Loucy (cell line): ENCODE measurements at regions not wholly inside any gene's neighbourhood (a gene's known extent, or its start where the extent isn't known, plus 50 kb on each side); places are given as distances from the start of the nearest gene placed in this dataset.

Experiments
- H2AFZ ChIP-seq: fragments of 200-600 bp; sonication (generic); 2 replicates; pipeline ENCODE4 v1.6.0; 2016; ENCODE audit warnings: antibody characterized with exemption, mild to moderate bottlenecking, low read length, moderate library complexity
- H3F3A ChIP-seq: fragments of 200-600 bp; 2 replicates; pipeline ENCODE4 v1.6.0; 2016; ENCODE audit warnings: antibody characterized with exemption, low read depth, mild to moderate bottlenecking
- H3K27me3 ChIP-seq: fragments of 200-600 bp; sonication (generic); 2 replicates; pipeline ENCODE4 v1.6.1; 2014; ENCODE audit warnings: low read length, mild to moderate bottlenecking; ENCODE audit not compliant: insufficient read depth, poor library complexity, severe bottlenecking
- H3K36me3 ChIP-seq: fragments of 200-600 bp; sonication (generic); 2 replicates; pipeline ENCODE4 v1.6.1; 2016; ENCODE audit warnings: low read length; ENCODE audit not compliant: insufficient read depth
- H3K4me1 ChIP-seq: fragments of 200-600 bp; sonication (generic); 2 replicates; pipeline ENCODE4 v1.5.1; 2014; ENCODE audit warnings: low read length, mild to moderate bottlenecking; ENCODE audit not compliant: insufficient read depth, poor library complexity, severe bottlenecking
- H3K4me2 ChIP-seq: fragments of 200-600 bp; sonication (generic); 2 replicates; pipeline ENCODE4 v1.6.0; 2014; ENCODE audit warnings: antibody characterized with exemption, low read length, low read depth, mild to moderate bottlenecking; ENCODE audit not compliant: poor library complexity, severe bottlenecking
- H3K4me3 ChIP-seq: fragments of 200-600 bp; sonication (generic); 2 replicates; pipeline ENCODE4 v1.5.1; 2014; ENCODE audit warnings: low read length, mild to moderate bottlenecking, mixed read lengths; ENCODE audit not compliant: poor library complexity, severe bottlenecking
- H3K79me2 ChIP-seq: fragments of 200-600 bp; sonication (generic); 2 replicates; pipeline ENCODE4 v1.6.1; 2014; ENCODE audit warnings: low read length; ENCODE audit not compliant: insufficient read depth
- H3K9ac ChIP-seq: fragments of 200-600 bp; sonication (generic); 2 replicates; pipeline ENCODE4 v1.6.0; 2014; ENCODE audit warnings: mild to moderate bottlenecking, low read depth, low read length, moderate library complexity; ENCODE audit not compliant: poor library complexity, severe bottlenecking
- H3K9me2 ChIP-seq: fragments of 200-600 bp; sonication (generic); replicated peaks from 2 replicates; pipeline ENCODE4 v1.6.1; 2016; ENCODE audit warnings: low read depth, low read length, mixed read lengths
- H3K9me3 ChIP-seq: fragments of 200-600 bp; sonication (generic); 2 replicates; pipeline ENCODE4 v1.6.1; 2014; ENCODE audit warnings: mild to moderate bottlenecking, antibody characterized with exemption, low read length, low read depth; ENCODE audit not compliant: insufficient read depth
- H4K20me1 ChIP-seq: fragments of 200-600 bp; sonication (generic); 2 replicates; pipeline ENCODE4 v1.6.0; 2014; ENCODE audit warnings: antibody characterized with exemption, low read length, mild to moderate bottlenecking; ENCODE audit not compliant: insufficient read depth, poor library complexity, severe bottlenecking
- EZH2phosphoT487 ChIP-seq: fragments of 200-600 bp; IDR thresholded peaks from 2 replicates; pipeline ENCODE4 v1.6.1; 2018; ENCODE audit warnings: antibody characterized with exemption, mild to moderate bottlenecking, moderate library complexity, borderline replicate concordance
- TF ChIP-seq, protein P1 (sequence below): fragments of 200-600 bp; sonication (generic); conservative IDR thresholded peaks from 2 replicates; pipeline ENCODE4 v1.5.1; 2014; ENCODE audit warnings: mild to moderate bottlenecking, antibody characterized with exemption, low read length

GRCh38 chr4:62275470-62275869 lies 1075.3 kb downstream of the ADGRL3 start:
- Histone ChIP-seq H2AFZ (no peak overlapping the region), H3K27me3 (no peaks in the 10 kb centered on the region), H3F3A (no peaks in the 10 kb centered on the region), H3K9me3 (no peaks in the 10 kb centered on the region), H3K4me3 (no peak overlapping the region), H3K36me3 (no peaks in the 10 kb centered on the region), H3K4me1 (no peaks in the 10 kb centered on the region), H3K9ac (no peak overlapping the region), H3K4me2 (no peak overlapping the region), H4K20me1 (no peaks in the 10 kb centered on the region), H3K9me2 (no peaks in the 10 kb centered on the region), H3K79me2 (no peaks in the 10 kb centered on the region)
- TF ChIP-seq, protein P1, sequence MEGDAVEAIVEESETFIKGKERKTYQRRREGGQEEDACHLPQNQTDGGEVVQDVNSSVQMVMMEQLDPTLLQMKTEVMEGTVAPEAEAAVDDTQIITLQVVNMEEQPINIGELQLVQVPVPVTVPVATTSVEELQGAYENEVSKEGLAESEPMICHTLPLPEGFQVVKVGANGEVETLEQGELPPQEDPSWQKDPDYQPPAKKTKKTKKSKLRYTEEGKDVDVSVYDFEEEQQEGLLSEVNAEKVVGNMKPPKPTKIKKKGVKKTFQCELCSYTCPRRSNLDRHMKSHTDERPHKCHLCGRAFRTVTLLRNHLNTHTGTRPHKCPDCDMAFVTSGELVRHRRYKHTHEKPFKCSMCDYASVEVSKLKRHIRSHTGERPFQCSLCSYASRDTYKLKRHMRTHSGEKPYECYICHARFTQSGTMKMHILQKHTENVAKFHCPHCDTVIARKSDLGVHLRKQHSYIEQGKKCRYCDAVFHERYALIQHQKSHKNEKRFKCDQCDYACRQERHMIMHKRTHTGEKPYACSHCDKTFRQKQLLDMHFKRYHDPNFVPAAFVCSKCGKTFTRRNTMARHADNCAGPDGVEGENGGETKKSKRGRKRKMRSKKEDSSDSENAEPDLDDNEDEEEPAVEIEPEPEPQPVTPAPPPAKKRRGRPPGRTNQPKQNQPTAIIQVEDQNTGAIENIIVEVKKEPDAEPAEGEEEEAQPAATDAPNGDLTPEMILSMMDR = no peak
- TF ChIP-seq EZH2phosphoT487 = no peak

- no peaks in the 10 kb centered on the region for H3K4me1 ChIP-seq
- H3K4me3 ChIP-seq = no peak overlapping the region
- H3K79me2 ChIP-seq = no peaks in the 10 kb centered on the region
- no peak overlapping the region for H2AFZ ChIP-seq
- no peaks in the 10 kb centered on the region for H3K36me3 ChIP-seq
- no peak overlapping the region for H3K4me2 ChIP-seq
- no peaks in the 10 kb centered on the region for H3K9me3 ChIP-seq
- H3K27me3 ChIP-seq = no peaks in the 10 kb centered on the region
- H3K9ac ChIP-seq = no peak overlapping the region
- no peaks in the 10 kb centered on the region for H3F3A ChIP-seq
- no peaks in the 10 kb centered on the region for H4K20me1 ChIP-seq
- H3K9me2 ChIP-seq = no peaks in the 10 kb centered on the region
- TF ChIP-seq EZH2phosphoT487 = no peak
- TF ChIP-seq, protein P1 = no peak
Measured at GRCh38 chr4:62274782-62275181, 1074.7 kb downstream of the ADGRL3 start.

DNA sequence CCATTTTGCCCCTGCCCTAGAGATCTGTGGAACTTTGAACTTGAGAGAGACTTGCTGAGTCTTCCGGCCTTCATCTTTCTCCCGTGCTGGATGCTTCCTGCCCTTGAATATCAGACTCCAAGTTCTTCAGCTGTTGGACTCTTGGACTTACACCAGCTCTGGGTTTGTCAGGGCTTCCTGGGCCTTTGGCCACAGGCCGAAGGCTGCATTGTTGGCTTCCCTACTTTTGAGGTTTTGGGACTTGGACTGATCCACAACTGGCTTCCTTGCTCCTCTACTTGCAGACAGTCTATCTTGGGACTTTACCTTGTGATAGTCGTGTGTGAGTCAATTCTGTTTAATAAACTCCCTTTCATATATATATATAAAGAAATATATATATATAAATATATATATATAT lies 1071.0 kb downstream of the ADGRL3 start:
- no peaks in the 10 kb centered on the region for H3K9me2 ChIP-seq

More for the DNA sequence above, 1071.0 kb downstream of the ADGRL3 start:
- no peaks in the 10 kb centered on the region for H3K79me2 ChIP-seq
- H3K9me3 ChIP-seq = no peaks in the 10 kb centered on the region
- H3F3A ChIP-seq = no peaks in the 10 kb centered on the region
- TF ChIP-seq, protein P1 = no peak
- TF ChIP-seq EZH2phosphoT487 = no peak
- no peak overlapping the region for H2AFZ ChIP-seq
- no peak overlapping the region for H3K9ac ChIP-seq
- no peaks in the 10 kb centered on the region for H4K20me1 ChIP-seq
- no peak overlapping the region for H3K4me3 ChIP-seq
- no peaks in the 10 kb centered on the region for H3K36me3 ChIP-seq
- H3K4me2 ChIP-seq = no peak overlapping the region
- H3K27me3 ChIP-seq = no peaks in the 10 kb centered on the region
- H3K4me1 ChIP-seq = no peaks in the 10 kb centered on the region
